GM20431 (cell line): ENCODE measurements at regions not wholly inside any gene's neighbourhood (a gene's known extent, or its start where the extent isn't known, plus 50 kb on each side); places are given as distances from the start of the nearest gene placed in this dataset.
"Not testable (repeated sequence)": the region's sequence is repeated elsewhere in the genome, so short reads cannot be mapped to it uniquely, and the experiment has no call there.

Experiments
- in situ Hi-C: fragments of 300-500 bp; cut with MseI, MboI; formaldehyde crosslinking; loops from one replicate; pipeline ENCODE4 v1.15.0; 2020; ENCODE audit warnings: low sequenced_read_pairs; ENCODE audit not compliant: unreplicated experiment

DNA sequence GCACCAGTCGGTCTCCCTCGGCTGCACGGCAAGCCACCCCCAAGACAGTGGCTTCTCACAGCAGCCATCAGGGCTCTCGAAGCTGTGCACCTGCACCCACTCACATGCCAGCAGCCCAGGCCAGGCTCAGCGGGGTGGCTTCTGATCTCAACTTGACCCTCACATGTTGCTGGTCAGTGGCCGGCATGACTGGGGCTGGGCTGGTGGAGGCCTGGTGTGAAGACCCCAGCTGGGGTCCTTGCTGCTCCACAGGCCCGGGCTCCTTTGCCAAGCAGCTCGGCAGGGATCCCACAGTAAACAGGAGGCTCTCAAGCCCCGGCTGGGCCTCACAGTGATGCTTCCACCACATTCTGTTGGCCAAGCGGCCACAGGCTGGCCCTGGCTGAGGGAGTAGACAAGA lies 128.2 kb downstream of the BRD1 start:
- in situ Hi-C loops, result no loop called here

DNA sequence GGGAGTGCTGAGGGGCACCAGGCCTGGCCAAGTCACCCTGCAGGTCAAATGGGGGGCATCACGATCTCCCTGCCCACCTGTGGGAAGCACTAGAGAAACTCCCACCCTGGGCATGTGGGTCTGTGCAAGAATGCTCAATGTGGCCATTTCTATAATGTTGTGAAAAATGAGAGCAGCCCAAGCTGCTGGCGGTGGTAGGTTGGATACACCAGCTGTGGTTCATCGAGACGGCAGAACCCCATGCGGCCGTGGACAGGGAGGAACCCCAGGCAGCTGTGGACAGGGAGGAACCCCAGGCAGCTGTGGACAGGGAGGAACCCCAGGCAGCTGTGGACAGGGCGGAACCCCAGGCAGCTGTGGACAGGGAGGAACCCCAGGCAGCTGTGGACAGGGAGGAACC lies 129.1 kb downstream of the BRD1 start:
- in situ Hi-C loops, result not testable (repeated sequence)

DNA sequence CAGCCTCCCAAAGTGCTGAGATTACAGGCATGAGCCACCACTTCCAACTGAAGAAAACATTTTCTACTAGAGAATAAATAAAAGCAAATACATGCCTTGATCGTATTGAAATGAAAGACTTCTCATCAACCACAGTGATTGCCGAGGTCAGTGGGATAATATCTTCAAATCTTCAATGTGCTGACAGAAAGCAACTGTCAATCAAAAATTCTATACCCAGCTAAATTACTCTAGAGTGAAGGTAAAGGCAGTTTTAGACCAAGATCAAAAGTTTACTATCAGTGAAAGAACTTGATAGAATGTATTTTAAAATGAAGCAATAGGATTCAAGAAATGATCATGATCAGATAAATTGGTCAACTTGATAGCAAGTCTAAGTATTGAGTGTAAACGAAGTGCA lies 130.6 kb downstream of the BRD1 start:
- in situ Hi-C loops, result no loop called here

DNA sequence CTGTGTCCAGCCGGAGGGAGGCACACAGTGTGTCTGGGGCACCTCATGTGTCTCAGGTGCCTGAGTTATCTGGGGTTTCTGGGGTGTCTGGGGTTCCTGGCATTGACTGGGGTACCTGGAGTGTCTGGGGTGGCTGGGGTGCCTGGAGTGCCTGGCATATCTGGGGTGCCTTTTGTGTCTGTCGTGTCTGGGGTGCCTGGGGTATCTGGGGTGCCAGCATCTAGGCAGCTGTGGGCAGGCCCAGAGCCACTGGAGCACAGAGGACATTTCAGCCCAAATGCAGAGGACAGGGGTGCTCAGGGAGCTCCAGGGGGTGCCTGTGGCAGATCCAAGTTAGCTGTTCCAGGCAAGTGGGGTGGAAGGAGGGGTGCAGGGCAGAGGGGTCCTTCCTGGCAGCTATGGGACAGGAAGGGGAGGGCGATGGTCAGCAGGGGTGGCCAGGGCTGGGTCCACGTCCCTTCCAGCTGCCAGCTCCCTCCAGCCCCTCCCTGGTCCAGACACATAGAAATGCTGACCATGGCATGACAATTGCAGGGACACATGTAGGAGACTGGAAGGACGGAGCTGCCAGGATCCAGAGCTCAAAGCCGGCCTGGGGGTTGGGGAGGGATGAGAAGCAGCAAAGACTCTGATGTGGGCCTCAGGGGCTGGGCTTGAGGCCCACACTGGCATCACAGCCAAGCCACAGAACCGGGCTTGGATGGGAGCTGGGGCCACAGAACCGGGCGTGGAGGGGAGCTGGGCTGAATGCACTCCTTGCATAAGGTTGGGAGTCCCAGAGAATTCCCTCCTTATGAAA lies 133.0 kb downstream of the BRD1 start:
- in situ Hi-C loops, result no loop called here

DNA sequence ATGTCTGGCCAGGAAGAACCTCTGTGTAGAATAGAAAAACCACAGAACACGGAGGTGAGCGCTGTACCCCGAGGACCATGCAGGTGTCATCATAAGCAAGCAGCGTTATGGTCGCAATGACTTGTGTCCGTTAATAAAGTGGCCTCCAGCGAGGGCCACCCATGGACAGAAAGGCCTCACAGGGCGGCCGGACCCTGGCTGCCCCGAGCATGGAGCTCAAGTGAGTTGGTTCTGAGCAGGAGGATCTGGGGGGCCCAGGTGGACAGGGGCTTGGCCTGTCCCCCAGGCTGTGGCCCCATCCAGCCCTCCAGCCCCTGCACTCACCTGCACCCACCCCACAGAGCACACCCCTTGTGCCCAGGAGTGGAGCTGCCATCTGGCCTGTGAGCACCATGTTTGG lies 133.8 kb downstream of the BRD1 start:
- in situ Hi-C loops, result no loop called here

DNA sequence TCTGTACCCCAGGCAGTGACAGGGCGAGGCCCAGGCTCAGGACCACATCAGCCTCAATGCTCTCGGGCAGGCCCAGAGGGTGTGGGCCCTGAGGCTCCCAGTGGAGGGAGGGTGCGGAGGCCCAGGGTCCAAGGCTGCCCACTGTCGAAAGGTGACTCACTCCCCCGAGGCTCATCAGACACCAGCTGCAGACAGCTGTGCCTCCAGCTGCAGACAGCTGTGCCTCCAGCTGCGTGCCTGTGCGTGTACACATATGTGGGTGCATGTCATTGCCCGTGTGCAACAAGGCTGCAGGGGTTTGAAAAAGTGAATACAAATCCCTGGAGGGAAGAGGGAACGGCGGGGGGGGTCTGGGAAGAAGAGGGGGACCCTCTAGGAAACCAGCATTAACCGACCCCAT lies 134.3 kb downstream of the BRD1 start:
- in situ Hi-C loops, result no loop called here

DNA sequence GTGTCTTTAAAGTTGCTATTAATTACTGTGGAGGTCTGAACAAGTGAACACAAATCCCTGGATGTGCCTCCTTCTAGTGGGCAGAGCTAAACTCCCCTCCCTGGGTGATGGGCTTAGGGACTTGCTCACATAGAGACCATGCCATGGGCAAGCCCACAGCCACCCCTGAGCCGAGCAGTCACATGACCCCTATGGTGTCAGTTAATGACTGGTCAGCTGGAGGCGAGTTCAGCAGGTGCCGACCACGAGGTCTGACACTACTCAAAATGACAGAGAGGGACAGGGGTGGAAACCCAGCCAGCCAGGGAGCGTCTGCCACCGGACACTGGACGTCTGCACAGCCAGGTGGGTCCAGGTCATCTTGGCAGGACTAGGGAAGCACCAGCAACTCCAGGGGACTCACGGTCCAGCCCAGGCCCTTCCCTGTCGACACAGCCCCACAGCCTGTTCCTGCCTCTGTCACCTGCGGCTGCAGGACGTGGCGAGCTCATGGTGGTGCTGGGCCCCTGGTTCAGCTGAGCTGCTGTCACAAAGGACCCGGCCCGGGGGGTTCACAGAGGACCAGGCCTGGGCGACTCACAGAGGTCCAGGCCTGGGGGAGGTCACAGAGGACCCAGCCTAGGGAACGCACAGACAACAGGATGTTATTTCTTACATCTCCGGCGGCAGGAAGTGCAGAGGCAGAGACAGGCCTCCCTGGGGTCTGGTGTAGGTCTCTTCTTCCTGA lies 135.0 kb downstream of the BRD1 start:
- in situ Hi-C loops, result no loop called here

DNA sequence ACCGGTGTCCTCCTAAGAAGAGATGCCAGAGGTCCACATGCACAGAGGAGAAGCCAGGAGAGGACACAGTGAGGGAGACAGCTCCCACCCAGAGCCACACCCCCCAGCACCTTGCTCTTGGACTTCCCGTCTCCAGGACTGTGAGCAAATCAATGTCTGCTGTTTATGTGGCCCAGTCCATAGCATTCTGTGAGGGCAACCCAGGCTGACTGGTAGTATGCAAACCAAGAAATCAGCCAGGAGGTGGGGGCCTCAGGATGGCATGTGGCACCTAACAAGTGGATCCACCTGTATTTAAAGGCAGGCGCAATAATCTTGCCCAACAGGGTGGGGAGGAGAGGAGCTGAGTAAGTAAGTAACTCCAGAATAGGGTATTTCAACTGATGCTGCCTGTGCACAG lies 136.4 kb downstream of the BRD1 start:
- in situ Hi-C loops, result no loop called here

DNA sequence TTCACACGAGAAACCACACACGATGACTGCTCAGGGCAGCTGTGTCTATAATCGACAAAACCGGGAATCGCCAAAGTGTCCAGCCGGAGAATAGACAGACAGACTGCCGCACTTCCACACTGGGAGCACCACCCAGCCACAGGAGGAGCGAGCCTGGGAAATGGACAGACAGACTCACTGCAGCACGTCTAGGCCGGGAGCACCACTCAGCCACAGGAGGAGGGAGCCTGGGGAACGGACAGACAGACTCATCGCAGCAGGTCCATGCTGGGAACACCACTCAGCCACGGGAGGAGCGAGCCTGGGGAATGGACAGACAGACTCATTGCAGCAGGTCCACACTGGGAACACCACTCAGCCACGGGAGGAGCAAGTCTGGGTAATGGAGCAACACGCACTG lies 137.2 kb downstream of the BRD1 start:
- in situ Hi-C loops, result no loop called here

DNA sequence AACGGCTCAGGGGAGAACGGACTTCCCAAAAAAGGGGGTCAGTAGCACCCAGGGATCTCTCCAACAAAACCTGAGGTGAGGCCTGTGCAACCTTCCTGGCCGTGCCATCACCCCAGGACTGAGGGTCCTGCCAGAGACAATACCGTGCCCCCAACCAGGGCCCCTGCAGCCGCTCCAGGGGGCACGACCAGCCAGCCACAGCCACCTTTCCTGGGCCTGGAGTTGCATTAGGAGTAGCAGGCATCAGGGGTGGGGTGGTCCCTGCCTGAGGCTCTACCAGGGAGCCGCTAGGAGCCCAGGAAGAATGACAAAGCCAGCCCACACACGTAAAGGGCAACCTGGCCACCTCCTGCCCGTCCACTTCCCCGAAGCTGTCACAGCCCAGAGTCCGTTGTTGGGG lies 137.8 kb downstream of the BRD1 start:
- in situ Hi-C loops, result no loop called here

DNA sequence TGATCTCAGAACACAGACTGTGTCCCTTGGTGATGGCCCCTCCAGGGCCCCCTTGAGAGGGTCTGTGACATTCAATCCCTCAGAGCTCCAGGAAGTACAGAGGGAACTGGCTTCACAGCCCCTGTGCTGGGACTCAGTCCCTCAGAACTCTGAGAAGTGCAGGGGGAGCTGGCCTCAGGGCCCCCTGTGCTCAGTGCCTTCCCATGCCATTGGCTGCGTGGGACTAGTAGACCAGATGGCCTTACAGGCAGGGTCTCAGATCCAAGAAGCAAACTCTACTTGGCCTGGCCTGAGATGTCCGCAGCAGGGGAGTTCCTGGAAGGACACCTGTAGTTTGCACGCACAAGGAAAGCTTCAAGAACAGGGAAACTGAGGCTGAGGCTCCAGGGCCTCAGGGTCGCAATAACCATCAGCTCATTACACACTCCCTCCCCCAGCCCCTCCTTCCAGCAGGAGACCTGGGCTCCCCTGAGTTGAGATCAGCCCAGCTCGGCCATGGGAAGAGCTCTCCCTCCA lies 138.4 kb downstream of the BRD1 start:
- in situ Hi-C loops, result no loop called here

DNA sequence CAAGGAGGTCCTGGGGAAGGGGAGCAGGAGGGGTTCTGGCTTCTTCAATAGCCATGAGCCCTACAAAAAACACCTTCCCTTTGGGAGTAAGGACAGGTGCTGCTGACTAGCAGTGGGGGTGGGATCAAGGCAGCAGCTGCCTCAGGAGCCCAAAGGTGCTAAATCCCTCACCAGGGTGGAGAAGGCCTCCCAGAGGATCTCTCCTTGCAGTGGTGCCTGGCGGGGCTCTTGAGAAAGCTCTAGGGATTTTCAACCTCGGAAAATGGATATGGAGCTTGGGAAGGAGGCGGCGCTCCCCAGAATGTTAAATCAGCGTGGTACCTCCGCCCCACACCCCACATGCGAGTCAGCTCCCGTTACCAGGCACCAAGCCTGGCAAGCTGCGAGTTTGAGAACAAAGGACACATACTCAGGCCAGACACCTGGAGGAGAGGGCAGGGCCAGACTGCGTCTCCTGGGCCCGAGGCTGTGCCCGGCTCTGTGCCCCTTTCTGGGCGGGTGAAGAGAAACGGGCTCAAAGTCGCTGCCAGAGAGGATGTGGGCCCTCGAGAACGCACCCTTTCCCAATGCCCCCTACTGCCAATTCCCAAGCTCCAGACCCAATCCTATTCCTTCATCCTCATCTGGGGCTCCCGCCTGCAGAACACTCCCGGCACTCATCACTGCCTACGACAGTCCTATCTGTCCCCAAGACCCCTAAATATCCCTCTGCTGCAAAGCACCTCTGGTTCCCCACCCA lies 139.0 kb downstream of the BRD1 start:
- in situ Hi-C loops, result no loop called here

DNA sequence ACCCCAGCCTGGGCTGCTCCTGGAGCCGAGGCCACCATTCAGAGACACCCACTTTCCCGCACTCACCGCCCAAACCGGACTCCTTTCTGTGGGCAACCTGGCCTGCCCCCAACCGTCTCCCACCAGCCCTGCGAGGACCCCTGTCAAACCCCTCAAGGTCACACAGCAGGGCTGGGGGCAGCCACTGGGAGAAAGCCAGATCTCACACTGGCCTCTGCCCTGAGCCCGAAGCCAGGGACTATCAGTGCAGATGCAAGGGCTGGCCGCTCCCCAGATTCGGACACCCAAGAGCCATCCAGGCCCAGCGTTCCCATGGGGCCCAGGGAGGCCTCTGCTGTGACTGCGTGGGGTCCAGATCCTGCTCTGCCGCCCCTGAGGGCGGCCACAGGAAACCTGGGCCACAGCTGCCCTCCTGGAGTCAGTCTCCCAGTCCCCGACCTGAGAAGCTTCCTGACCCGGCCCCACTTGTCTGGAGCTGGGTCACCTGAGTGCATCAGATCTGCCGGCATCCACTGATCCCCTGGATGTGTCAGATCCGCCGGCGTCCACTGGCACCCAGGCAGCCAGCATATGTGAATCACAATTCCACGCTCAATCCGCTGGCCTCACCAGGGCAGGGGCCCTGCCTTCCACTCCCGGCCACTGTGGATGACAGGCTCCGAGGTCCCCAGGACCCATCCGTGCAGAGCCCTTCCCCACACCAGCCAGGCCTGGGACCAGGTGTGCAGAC lies 139.7 kb downstream of the BRD1 start:
- in situ Hi-C loops, result no loop called here

DNA sequence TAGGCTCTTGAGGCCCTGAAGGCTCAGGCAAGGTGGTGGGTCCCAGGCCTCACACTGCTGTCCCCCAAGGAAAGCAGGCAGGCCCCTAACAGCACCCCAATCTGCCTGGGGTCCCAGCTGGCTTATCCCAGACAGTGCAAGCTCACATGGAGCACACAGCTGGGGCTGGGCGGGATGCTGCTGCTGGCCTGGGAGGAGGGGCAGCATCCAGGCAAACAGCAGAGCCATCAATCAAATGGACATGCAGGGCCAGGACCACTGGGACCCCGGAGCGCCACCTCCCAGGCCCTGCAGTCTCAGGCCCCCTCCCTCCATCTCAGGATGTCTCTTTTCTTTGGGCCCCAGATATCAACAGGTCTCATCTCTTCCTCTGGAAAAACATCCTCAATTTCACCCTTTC lies 140.3 kb downstream of the BRD1 start:
- in situ Hi-C loops, result no loop called here

DNA sequence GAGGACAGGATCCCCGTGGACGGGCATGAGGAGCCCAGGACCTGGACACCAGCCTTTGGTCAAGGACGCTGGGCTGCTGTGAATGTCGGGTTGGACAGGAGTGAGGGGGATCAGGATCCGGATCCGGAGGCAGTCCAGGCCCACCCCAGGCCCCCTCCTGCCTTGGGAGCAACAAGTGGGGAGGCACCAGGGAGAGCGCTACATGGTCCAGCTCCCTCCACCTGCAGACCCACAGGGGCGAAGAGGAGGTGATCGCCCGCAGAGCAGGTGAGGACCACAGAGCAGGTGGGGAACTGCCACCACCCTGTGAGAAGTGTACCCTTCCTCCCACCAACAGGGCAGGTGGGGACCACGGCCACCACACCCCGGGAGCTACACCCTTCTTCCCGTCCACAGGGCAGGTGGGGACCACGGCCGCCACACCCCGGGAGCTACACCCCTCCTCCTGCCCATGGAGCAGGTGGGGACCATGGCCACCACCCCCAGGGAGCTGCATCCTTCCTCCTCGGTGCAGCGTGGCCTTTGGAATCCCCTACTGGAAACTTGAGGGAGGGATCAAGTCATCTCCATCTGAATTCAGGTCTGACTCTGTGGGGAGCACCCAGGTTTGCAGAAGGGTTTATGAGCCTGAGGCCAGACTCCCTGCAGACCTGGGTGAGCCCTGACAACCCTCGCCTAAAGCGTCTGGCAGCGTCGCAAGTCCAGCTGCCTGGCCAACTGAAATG lies 141.0 kb downstream of the BRD1 start:
- in situ Hi-C loops, result no loop called here

DNA sequence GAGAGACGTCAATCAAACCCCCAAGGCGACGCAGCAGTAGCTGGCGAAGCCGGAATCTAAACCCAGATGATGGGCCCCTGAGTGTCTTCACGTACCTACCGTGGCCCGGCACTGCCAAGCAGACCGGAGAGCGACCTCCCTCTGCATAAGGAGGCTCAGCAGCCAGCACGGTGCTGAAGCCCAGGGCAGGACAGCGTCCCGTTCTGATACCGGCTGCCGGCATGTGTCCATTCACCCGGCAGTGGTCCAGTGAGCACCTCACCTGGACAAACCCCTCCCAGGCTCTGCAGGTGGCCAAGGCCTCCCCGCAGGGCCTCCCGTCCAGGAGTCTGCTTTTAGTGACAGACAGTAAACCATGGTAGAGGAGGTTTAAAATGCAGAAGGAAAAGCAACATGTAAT lies 142.0 kb downstream of the BRD1 start:
- in situ Hi-C loops, result no loop called here

DNA sequence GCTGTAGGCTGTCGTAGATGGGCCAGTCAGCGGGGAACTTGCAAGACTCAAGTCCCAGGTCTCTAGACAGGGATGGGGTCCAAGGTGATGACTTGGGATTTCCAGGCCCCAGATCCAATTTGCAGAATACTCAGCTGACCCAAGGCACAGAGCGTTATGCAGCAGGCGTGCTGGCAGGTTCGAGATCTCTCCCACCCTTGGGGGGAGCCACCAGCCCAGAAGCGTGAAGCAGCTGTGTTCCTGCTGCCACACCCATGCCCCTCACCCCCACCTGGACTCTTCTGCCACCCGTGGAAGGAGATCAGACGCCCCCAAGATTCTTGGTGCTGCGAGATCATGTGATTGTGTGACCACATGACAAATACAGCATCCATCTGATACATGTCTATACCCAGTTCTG lies 142.6 kb downstream of the BRD1 start:
- in situ Hi-C loops, result no loop called here

DNA sequence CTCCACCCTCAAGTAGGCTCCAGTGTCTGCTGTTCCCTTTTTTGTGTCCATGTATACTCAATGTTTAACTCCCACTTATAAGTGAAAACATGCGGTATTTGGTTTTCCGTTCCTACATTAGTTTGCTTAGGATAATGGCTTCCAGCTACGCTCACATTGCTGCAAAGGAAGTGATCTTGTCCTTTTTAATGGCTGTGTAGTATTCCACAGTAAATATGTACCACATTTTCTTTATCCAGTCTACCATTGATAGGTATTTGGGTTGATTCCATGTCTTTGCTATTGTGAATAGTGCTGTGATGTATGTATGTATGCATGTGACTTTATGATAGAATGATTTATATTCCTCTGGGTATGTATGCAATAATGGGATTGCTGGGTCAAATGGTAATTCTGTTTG lies 144.6 kb downstream of the BRD1 start:
- in situ Hi-C loops, result no loop called here

DNA sequence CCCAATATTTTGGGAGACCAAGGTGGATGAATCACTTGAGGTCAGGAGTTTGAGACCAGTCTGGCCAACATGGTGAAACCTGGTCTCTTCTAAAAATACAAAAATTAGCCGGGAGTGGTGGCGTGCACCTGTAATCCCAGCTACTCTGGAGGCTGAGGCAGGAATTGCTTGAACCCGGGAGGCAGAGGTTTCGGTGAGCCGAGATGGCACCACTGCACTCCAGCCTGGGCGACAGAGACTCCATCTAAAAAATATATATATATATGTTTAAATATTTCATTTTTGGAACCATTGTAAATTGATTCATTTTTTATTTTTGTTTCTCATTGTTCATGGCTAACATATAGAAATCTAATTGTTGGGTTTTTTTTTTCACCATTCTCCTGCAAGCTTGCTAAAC lies 146.9 kb downstream of the BRD1 start:
- in situ Hi-C loops, result not testable (repeated sequence)

DNA sequence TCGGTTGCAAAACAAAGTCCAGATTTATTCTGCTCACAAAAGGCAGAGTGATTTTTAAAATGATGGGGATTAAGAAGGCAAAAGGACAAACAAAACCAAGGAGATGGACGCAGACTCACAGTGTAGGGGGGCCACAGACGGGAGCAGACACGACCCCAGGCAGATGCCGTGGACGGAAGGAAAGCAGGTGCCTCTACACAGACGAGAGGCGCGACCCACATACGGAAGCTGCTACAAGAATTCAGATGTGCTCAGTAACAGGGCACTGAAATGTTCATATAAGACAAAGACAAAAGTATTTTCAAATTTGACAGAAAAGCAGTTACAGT lies 148.9 kb downstream of the BRD1 start:
- in situ Hi-C loops, result no loop called here
